Memory B cell (primary cell): ENCODE measurements at regions not wholly inside any gene's neighbourhood (a gene's known extent, or its start where the extent isn't known, plus 50 kb on each side); places are given as distances from the start of the nearest gene placed in this dataset.

Experiments used
- ATAC-seq: fragments of 150-1000 bp; cut with Tn5 transposase; 2 replicates; pipeline ENCODE4 v1.10.0; 2021; ENCODE audit warnings: low read depth, mild to moderate bottlenecking, moderate library complexity
- DNase-seq, 2 donors: peaks; one replicate each; pipeline ENCODE4 v3.0.0; 2022; ENCODE audit warnings: low spot score in 2 of 2
- H3K27ac Mint-ChIP-seq: one replicate; pipeline ENCODE4 v1.8.0; 2022; ENCODE audit warnings: mild to moderate bottlenecking, moderate library complexity, mixed read lengths
- H3K27me3 Mint-ChIP-seq: one replicate; pipeline ENCODE4 v1.8.0; 2022; ENCODE audit warnings: mixed read lengths
- H3K36me3 Mint-ChIP-seq: one replicate; pipeline ENCODE4 v1.8.0; 2022; ENCODE audit warnings: mild to moderate bottlenecking, mixed read lengths
- H3K4me1 Mint-ChIP-seq: one replicate; pipeline ENCODE4 v1.8.0; 2022; ENCODE audit warnings: mixed read lengths
- H3K4me3 Mint-ChIP-seq: one replicate; pipeline ENCODE4 v1.8.0; 2022; ENCODE audit warnings: mild to moderate bottlenecking, moderate library complexity, mixed read lengths
- H3K9me3 Mint-ChIP-seq: one replicate; pipeline ENCODE4 v1.8.0; 2022; ENCODE audit warnings: mixed read lengths

DNA sequence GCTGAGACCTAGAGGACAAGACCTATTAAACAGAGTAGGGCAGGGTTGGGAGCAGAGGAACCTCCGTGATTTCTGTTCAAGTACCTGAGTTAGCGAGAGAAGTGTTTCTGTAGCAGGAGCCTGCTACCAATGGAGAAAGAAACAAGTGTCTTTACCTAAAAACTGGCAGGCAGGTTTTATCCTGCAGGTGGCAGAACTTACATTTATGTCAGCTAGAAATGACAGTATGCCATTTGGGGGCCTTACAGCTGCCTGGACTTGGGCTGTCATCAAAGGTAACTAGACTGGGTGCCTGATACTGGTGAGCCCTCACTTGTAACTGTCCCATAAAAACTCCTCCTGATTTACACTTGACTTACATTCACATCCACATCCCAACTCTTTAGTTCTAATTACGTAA, 185.3 kb upstream of the MIR17HG start:
- no peaks in the 10 kb centered on the region for H3K36me3 Mint-ChIP-seq
- H3K27me3 Mint-ChIP-seq = peaks cover 3% of the 10 kb centered on the region
- H3K9me3 Mint-ChIP-seq = peaks cover 2% of the 10 kb centered on the region
- H3K27ac Mint-ChIP-seq = no peak overlapping the region
- DNase-seq = no peak
- no peak overlapping the region for H3K4me3 Mint-ChIP-seq
- H3K4me1 Mint-ChIP-seq = no peaks in the 10 kb centered on the region
- ATAC-seq = no peak

GRCh38 chr13:91162589-91162988, 184.9 kb upstream of the MIR17HG start:
- Mint-ChIP-seq H3K36me3 (no peaks in the 10 kb centered on the region), H3K27ac (no peak overlapping the region), H3K4me1 (no peaks in the 10 kb centered on the region), H3K9me3 (peaks cover 2% of the 10 kb centered on the region), H3K27me3 (peaks cover 3% of the 10 kb centered on the region), H3K4me3 (no peak overlapping the region)
- DNase-seq (no peak), ATAC-seq (no peak)

- Mint-ChIP-seq H3K27me3 (peaks cover 5% of the 10 kb centered on the region), H3K27ac (no peak overlapping the region), H3K4me1 (no peaks in the 10 kb centered on the region), H3K4me3 (no peak overlapping the region), H3K9me3 (no peaks in the 10 kb centered on the region), H3K36me3 (no peaks in the 10 kb centered on the region)
- no peak for ATAC-seq
- no peak for DNase-seq
These were observed 181.7 kb upstream of the MIR17HG start for GRCh38 chr13:91165758-91166157.

- no peak overlapping the region for H3K27ac Mint-ChIP-seq
- H3K36me3 Mint-ChIP-seq = no peaks in the 10 kb centered on the region
- H3K4me3 Mint-ChIP-seq = no peak overlapping the region
- H3K4me1 Mint-ChIP-seq = no peaks in the 10 kb centered on the region
- peaks cover 6% of the 10 kb centered on the region for H3K27me3 Mint-ChIP-seq
- DNase-seq (no peak), ATAC-seq (no peak)
- no peaks in the 10 kb centered on the region for H3K9me3 Mint-ChIP-seq
These were observed 180.6 kb upstream of the MIR17HG start for GRCh38 chr13:91166714-91167511.

- Mint-ChIP-seq H3K27ac (no peak overlapping the region), H3K4me1 (no peaks in the 10 kb centered on the region), H3K4me3 (no peak overlapping the region), H3K36me3 (no peaks in the 10 kb centered on the region), H3K9me3 (no peaks in the 10 kb centered on the region), H3K27me3 (peaks cover 8% of the 10 kb centered on the region)
- ATAC-seq = no peak
- no peak for DNase-seq
These were observed 179.6 kb upstream of the MIR17HG start for GRCh38 chr13:91167706-91168385.

- Mint-ChIP-seq H3K36me3 (no peaks in the 10 kb centered on the region), H3K27ac (no peak overlapping the region), H3K9me3 (no peaks in the 10 kb centered on the region), H3K4me3 (no peak overlapping the region), H3K27me3 (peaks cover 8% of the 10 kb centered on the region), H3K4me1 (no peaks in the 10 kb centered on the region)
- DNase-seq (no peak), ATAC-seq (no peak)
These were observed 179.1 kb upstream of the MIR17HG start for GRCh38 chr13:91168386-91168711.

DNA sequence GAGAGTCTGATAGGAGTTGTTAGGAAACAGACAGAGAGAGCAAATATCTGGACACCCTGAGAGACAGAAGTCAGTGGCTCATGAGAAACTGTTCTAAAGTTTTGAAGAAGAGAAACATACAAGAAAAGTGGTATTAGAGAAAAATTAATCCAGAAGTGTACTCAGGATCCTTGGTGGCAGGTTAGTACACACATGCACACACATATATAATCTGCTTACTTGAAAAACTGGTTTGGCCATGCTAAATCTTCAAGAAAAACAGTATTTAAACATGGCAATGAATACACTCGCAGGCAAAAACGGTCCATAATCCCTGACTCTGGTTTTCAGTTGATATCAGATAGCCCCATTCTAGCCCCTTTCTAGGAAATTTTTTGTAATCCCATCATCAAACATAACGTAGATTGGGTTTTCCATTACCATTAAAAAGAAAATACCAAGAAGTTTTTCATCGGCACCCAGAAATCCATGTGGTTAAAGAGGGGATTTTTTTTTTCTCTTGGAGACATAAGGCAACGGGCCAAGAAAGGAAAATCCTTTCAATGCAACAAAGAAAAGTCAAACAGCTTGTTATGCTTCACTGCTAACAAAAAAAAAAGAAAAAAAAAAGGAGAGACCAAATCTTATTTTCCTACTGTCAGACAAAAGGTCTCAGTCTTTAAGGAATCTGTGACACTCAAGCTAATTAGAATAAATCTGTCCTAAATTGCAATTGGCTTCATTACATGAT, 178.0 kb upstream of the MIR17HG start:
- ATAC-seq (no peak), DNase-seq (no peak)
- Mint-ChIP-seq H3K27me3 (peaks cover 8% of the 10 kb centered on the region), H3K4me1 (no peaks in the 10 kb centered on the region), H3K27ac (no peak overlapping the region), H3K4me3 (no peak overlapping the region), H3K9me3 (no peaks in the 10 kb centered on the region), H3K36me3 (no peaks in the 10 kb centered on the region)

DNA sequence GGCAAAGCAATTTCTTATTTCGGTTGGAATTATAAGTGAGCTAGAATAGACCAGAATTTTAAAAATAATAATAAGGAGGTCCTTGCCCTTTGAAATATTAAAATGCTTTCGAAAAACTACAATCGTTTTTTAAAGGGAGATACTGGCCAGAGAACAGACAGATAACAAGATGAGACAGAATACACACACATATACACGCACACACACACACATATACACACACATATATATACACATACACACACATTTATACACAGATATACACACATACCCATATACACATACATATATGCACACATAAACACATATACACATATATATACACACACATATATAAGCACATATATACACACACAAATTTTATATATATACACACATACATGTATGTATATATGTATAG, 175.3 kb upstream of the MIR17HG start:
- Mint-ChIP-seq H3K4me3 (no peak overlapping the region), H3K27ac (no peak overlapping the region), H3K9me3 (peaks cover 4% of the 10 kb centered on the region), H3K36me3 (peaks cover 3% of the 10 kb centered on the region), H3K27me3 (peaks cover 12% of the 10 kb centered on the region), H3K4me1 (no peaks in the 10 kb centered on the region)
- DNase-seq (no peak), ATAC-seq (no peak)

DNA sequence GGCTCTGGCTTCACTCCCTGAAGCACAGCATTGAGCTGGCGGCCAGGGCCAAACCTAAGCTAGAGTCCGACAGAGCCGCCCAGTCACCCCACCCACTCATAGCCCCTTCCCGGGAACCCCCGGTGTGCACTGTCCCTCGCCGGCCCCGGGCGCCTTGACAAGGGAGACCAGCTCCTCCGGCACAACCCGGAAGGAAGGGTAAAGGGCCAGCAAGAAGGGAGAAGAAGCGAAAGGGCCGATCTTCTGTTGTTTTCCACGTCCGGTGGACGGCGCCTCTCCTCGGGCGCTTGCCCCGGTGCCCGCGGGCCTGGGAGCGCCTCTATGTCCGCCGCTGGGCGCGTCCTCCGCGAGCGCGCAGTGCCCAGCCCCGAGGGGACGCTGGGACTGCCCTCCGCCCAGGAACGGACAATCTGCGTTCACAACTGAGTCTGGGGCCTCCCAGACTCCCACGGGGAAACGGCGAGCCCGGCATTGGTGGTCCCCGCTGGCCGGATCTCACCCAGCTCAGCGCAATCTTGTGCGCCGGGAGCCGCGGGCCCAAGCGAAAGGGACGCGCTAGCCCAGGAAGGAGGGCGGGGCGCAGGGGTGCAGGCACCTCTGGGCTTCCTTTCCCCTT, 172.5 kb upstream of the MIR17HG start:
- Mint-ChIP-seq H3K36me3 (peaks cover 3% of the 10 kb centered on the region), H3K9me3 (peaks cover 4% of the 10 kb centered on the region), H3K4me1 (no peaks in the 10 kb centered on the region), H3K4me3 (no peak overlapping the region), H3K27ac (no peak overlapping the region), H3K27me3 (peaks cover 9% of the 10 kb centered on the region)
- no peak for ATAC-seq
- no peak for DNase-seq

DNA sequence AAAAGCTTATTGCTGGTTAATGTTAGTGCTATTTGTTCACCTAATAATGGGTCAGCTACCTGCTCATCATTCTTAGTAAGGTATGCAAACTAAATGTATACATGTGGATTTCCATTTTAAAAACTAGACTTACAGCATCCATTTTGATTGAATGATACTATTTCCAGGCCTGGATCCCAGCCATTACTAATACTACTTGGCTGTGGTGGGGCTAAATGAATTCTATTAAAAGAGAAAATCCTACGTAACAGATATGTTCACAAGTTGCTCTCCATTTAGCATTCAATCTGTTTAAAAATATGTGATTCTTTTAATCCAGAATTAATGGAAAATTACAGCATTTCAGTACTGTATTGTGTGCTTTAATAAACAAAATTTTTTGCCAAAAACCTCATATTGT, 169.4 kb upstream of the MIR17HG start:
- H3K27me3 Mint-ChIP-seq = peaks cover 7% of the 10 kb centered on the region
- H3K4me3 Mint-ChIP-seq = no peak overlapping the region
- no peaks in the 10 kb centered on the region for H3K4me1 Mint-ChIP-seq
- ATAC-seq = no peak
- H3K27ac Mint-ChIP-seq = no peak overlapping the region
- no peak for DNase-seq
- H3K36me3 Mint-ChIP-seq = peaks cover 3% of the 10 kb centered on the region
- peaks cover 4% of the 10 kb centered on the region for H3K9me3 Mint-ChIP-seq

DNA sequence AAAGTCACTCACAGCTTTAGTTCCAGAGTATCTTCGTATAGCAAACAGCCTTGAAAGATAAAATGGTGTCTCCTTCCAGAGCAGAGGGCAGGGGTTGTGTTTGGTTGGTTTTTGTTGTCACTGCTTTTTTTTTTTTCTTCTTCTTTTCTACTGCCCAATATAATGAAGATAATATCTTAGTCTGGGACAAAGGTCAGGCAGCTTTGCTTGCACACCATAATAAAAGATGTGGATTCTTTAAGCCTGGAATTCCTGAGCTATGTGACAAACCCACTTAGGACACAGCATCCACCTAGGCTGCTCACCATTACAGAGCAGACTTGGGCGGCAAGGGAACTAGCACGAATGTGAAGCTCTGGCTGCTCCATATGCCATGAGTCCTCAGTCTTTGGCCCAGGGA, 165.6 kb upstream of the MIR17HG start:
- no peaks in the 10 kb centered on the region for H3K36me3 Mint-ChIP-seq
- no peak overlapping the region for H3K4me3 Mint-ChIP-seq
- no peak overlapping the region for H3K27ac Mint-ChIP-seq
- peaks cover 3% of the 10 kb centered on the region for H3K27me3 Mint-ChIP-seq
- ATAC-seq = no peak
- H3K9me3 Mint-ChIP-seq = no peaks in the 10 kb centered on the region
- no peaks in the 10 kb centered on the region for H3K4me1 Mint-ChIP-seq
- DNase-seq = no peak

GRCh38 chr13:91184244-91184926, 163.1 kb upstream of the MIR17HG start:
- Mint-ChIP-seq H3K36me3 (no peaks in the 10 kb centered on the region), H3K27ac (no peak overlapping the region), H3K4me3 (no peak overlapping the region), H3K4me1 (no peaks in the 10 kb centered on the region), H3K9me3 (no peaks in the 10 kb centered on the region), H3K27me3 (peaks cover 2% of the 10 kb centered on the region)
- ATAC-seq (no peak), DNase-seq (no peak)

DNA sequence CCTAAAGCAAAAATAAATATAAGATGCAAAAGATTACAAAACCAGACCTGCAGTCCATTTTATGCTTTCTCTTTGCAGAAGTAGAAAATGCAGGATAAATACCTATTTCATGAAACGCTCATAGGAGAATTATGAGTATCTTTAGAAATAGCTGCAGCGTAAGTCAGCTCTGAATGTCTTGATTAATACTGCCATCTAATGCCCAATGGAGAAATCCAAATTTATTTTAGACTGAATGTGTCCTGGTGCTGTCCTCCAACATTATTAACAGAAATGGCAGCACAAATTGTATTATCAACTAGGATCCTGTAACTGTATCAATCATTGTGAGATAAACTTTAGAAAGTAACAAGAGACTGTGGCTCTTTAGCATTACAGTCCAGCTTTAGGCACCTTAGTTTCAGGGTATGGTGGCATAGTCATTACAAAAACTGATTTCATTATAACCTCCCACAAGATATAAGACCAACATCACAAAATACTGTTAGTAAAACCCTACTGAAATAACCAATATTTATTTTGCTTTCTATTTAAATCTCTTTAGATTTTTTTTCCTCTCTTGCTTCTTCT, 162.1 kb upstream of the MIR17HG start:
- no peak for ATAC-seq
- H3K4me3 Mint-ChIP-seq = no peak overlapping the region
- peaks cover 2% of the 10 kb centered on the region for H3K27me3 Mint-ChIP-seq
- DNase-seq = no peak
- no peaks in the 10 kb centered on the region for H3K4me1 Mint-ChIP-seq
- H3K36me3 Mint-ChIP-seq = no peaks in the 10 kb centered on the region
- no peaks in the 10 kb centered on the region for H3K9me3 Mint-ChIP-seq
- H3K27ac Mint-ChIP-seq = no peak overlapping the region
